ENCODE measurements at regions not wholly inside any gene's neighbourhood (a gene's known extent, or its start where the extent isn't known, plus 50 kb on each side); places are given as distances from the start of the nearest gene placed in this dataset.

DNA sequence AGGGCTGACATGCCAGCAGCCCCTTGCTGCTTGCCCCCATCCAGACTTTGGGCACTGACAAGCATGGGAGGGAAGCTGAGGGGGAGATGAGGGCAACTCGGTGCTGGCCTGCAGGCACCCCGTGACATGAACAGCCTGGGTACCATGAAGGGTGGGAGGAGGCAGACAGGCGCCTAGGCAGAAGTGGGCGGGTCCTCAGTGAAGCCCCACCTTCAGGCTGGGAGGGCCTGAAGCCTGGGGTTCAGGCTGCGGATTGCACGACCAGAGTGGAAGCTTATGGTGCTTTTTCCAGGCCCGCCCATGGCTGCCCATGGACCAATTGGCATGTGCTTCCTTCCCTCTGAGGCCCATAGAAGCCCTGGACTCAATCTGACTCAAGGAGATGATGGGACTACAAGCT lies 354.1 kb downstream of the GRIA2 start:
- no peaks in the 10 kb centered on the region for H3K36me3 Mint-ChIP-seq (ENCODE audit: insufficient read depth, unreplicated experiment)
- H3K27ac Mint-ChIP-seq (ENCODE audit: unreplicated experiment), result no peak overlapping the region
- CTCF ChIA-PET, result no interaction called here
- intact Hi-C loops (cut with micrococcal nuclease; ENCODE audit: unreplicated experiment), result no loop called here
- no TSS peak for BruUV-seq (replicated peaks)
- Histone ChIP-seq H3K27me3 (replicated peaks; ENCODE audit: control insufficient read depth, insufficient read depth, low read length) (no peaks in the 10 kb centered on the region), H3K4me1 (no peaks in the 10 kb centered on the region), H3K9me3 (no peaks in the 10 kb centered on the region), H3K36me3 (ENCODE audit: control insufficient read depth, insufficient read depth, low read length) (no peaks in the 10 kb centered on the region), H3K4me3 (ENCODE audit: low read depth, low read length) (no peak overlapping the region)
- H3K9me3 Mint-ChIP-seq (ENCODE audit: unreplicated experiment), result no peaks in the 10 kb centered on the region
- H3K4me3 Mint-ChIP-seq (ENCODE audit: unreplicated experiment), result no peak overlapping the region
- H3K27me3 Mint-ChIP-seq (ENCODE audit: insufficient read depth, unreplicated experiment), result no peaks in the 10 kb centered on the region
- no peaks in the 10 kb centered on the region for H3K4me1 Mint-ChIP-seq (ENCODE audit: low read depth, unreplicated experiment)
- TF ChIP-seq, protein P1, sequence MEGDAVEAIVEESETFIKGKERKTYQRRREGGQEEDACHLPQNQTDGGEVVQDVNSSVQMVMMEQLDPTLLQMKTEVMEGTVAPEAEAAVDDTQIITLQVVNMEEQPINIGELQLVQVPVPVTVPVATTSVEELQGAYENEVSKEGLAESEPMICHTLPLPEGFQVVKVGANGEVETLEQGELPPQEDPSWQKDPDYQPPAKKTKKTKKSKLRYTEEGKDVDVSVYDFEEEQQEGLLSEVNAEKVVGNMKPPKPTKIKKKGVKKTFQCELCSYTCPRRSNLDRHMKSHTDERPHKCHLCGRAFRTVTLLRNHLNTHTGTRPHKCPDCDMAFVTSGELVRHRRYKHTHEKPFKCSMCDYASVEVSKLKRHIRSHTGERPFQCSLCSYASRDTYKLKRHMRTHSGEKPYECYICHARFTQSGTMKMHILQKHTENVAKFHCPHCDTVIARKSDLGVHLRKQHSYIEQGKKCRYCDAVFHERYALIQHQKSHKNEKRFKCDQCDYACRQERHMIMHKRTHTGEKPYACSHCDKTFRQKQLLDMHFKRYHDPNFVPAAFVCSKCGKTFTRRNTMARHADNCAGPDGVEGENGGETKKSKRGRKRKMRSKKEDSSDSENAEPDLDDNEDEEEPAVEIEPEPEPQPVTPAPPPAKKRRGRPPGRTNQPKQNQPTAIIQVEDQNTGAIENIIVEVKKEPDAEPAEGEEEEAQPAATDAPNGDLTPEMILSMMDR (IDR thresholded peaks at IDR 0.05; ENCODE audit: insufficient read depth in 1 of 2, low read depth in 1 of 2, low read length in 1 of 2, severe bottlenecking in 1 of 2, unreplicated experiment in 1 of 2), result no peak
- DNase-seq, result no peak
- POLR2A ChIA-PET, result no interaction called here

- Histone ChIP-seq H3K4me1 (no peaks in the 10 kb centered on the region), H3K4me3 (ENCODE audit: low read depth, low read length) (no peak overlapping the region), H3K9me3 (no peaks in the 10 kb centered on the region), H3K27me3 (replicated peaks; ENCODE audit: control insufficient read depth, insufficient read depth, low read length) (no peaks in the 10 kb centered on the region), H3K36me3 (ENCODE audit: control insufficient read depth, insufficient read depth, low read length) (no peaks in the 10 kb centered on the region)
- Mint-ChIP-seq H3K4me1 (ENCODE audit: low read depth, unreplicated experiment) (no peaks in the 10 kb centered on the region), H3K36me3 (ENCODE audit: insufficient read depth, unreplicated experiment) (no peaks in the 10 kb centered on the region), H3K27me3 (ENCODE audit: insufficient read depth, unreplicated experiment) (no peaks in the 10 kb centered on the region), H3K4me3 (ENCODE audit: unreplicated experiment) (no peak overlapping the region), H3K9me3 (ENCODE audit: unreplicated experiment) (no peaks in the 10 kb centered on the region), H3K27ac (ENCODE audit: unreplicated experiment) (no peak overlapping the region)
- TF ChIP-seq, protein P1 (IDR thresholded peaks at IDR 0.05; ENCODE audit: insufficient read depth in 1 of 2, low read depth in 1 of 2, low read length in 1 of 2, severe bottlenecking in 1 of 2, unreplicated experiment in 1 of 2), result no peak
- BruUV-seq (replicated peaks), result no TSS peak
- no peak for DNase-seq
- intact Hi-C loops (cut with micrococcal nuclease; ENCODE audit: unreplicated experiment), result no loop called here
- CTCF ChIA-PET, result no interaction called here
- POLR2A ChIA-PET, result no interaction called here
Measured at GRCh38 chr4:157572951-157573350, 352.4 kb downstream of the GRIA2 start.

GRCh38 chr4:157572284-157572683 lies 351.8 kb downstream of the GRIA2 start:
- H3K9me3 Mint-ChIP-seq (ENCODE audit: unreplicated experiment), result no peaks in the 10 kb centered on the region
- H3K9me3 ChIP-seq, result no peaks in the 10 kb centered on the region
- H3K27ac Mint-ChIP-seq (ENCODE audit: unreplicated experiment), result no peak overlapping the region
- no peaks in the 10 kb centered on the region for H3K36me3 ChIP-seq (ENCODE audit: control insufficient read depth, insufficient read depth, low read length)
- no peaks in the 10 kb centered on the region for H3K27me3 ChIP-seq (replicated peaks; ENCODE audit: control insufficient read depth, insufficient read depth, low read length)
- BruUV-seq (replicated peaks), result no TSS peak
- H3K4me3 ChIP-seq (ENCODE audit: low read depth, low read length), result no peak overlapping the region
- DNase-seq, result no peak
- intact Hi-C loops (cut with micrococcal nuclease; ENCODE audit: unreplicated experiment), result no loop called here
- no peaks in the 10 kb centered on the region for H3K4me1 ChIP-seq
- H3K36me3 Mint-ChIP-seq (ENCODE audit: insufficient read depth, unreplicated experiment), result no peaks in the 10 kb centered on the region
- H3K4me1 Mint-ChIP-seq (ENCODE audit: low read depth, unreplicated experiment), result no peaks in the 10 kb centered on the region
- POLR2A ChIA-PET, result no interaction called here
- TF ChIP-seq, protein P1 (IDR thresholded peaks at IDR 0.05; ENCODE audit: insufficient read depth in 1 of 2, low read depth in 1 of 2, low read length in 1 of 2, severe bottlenecking in 1 of 2, unreplicated experiment in 1 of 2), result no peak
- no peak overlapping the region for H3K4me3 Mint-ChIP-seq (ENCODE audit: unreplicated experiment)
- no peaks in the 10 kb centered on the region for H3K27me3 Mint-ChIP-seq (ENCODE audit: insufficient read depth, unreplicated experiment)
- CTCF ChIA-PET, result no interaction called here
